Panc1 (cell line): ENCODE measurements at regions not wholly inside any gene's neighbourhood (a gene's known extent, or its start where the extent isn't known, plus 50 kb on each side); places are given as distances from the start of the nearest gene placed in this dataset.
"Not testable (repeated sequence)": the region's sequence is repeated elsewhere in the genome, so short reads cannot be mapped to it uniquely, and the experiment has no call there.

Source experiments
- ATAC-seq: fragments of 200-7000 bp; cut with Tn5 transposase; 2 replicates; pipeline ENCODE4 v1.9.1; 2020; ENCODE audit warnings: mild to moderate bottlenecking, moderate library complexity
- BruUV-seq: library from RNA; stranded (reverse); fragments of 400-500 nt; replicated peaks from 2 replicates; lab custom pipeline; 2021; lab: Mats Ljungman, UMichigan
- CTCF ChIA-PET: fragments of 300-600 bp; sonication (Branson Sonifier 250); formaldehyde crosslinking; loops from one replicate; lab custom pipeline; 2022; ENCODE audit warnings: antibody characterized with exemption; lab: Charles Lee
- POLR2A ChIA-PET: fragments of 300-600 bp; sonication (Branson Sonifier 250); formaldehyde crosslinking; loops from one replicate; lab custom pipeline; 2022; ENCODE audit warnings: antibody characterized with exemption; lab: Charles Lee
- DNase-seq: peaks from one replicate; pipeline ENCODE4 v3.0.0-alpha.2; 2010; ENCODE audit warnings: low read depth, low spot score
- H3K27ac ChIP-seq: 2 replicates; pipeline ENCODE4 v1.5.1; 2011; ENCODE audit warnings: mild to moderate bottlenecking, low read length, inconsistent platforms
- H3K27me3 ChIP-seq: fragments of 200-500 bp; sonication (Bioruptor generic); 2 replicates; pipeline ENCODE4 v1.6.0; 2014; ENCODE audit warnings: low read length, inconsistent platforms; ENCODE audit not compliant: control insufficient read depth, insufficient read depth
- H3K36me3 ChIP-seq: fragments of 200-500 bp; sonication (Bioruptor generic); 2 replicates; pipeline ENCODE4 v1.5.1; 2014; ENCODE audit warnings: inconsistent platforms, mild to moderate bottlenecking, low read length, moderate library complexity; ENCODE audit not compliant: control insufficient read depth, insufficient read depth
- H3K4me1 ChIP-seq: 2 replicates; pipeline ENCODE4 v1.5.1; 2011; ENCODE audit warnings: inconsistent platforms, mild to moderate bottlenecking, low read length, moderate library complexity; ENCODE audit not compliant: control insufficient read depth, insufficient read depth
- H3K4me3 ChIP-seq, 2 experiments: 2 replicates each; pipeline ENCODE4 v1.5.1; 2011 to 2012; ENCODE audit warnings: low read depth in 2 of 2, low read length in 2 of 2, mild to moderate bottlenecking in 2 of 2, inconsistent platforms in 1 of 2, moderate library complexity in 1 of 2
- H3K9me3 ChIP-seq: fragments of 200-500 bp; sonication (Bioruptor generic); 2 replicates; pipeline ENCODE4 v1.5.1; 2014; ENCODE audit warnings: low read depth, mild to moderate bottlenecking, inconsistent platforms, low read length, moderate library complexity; ENCODE audit not compliant: control insufficient read depth, insufficient read depth
- CTCF ChIP-seq: fragments of 450-650 bp; IDR thresholded peaks from 2 replicates; pipeline ENCODE4 v1.5.1; 2017; ENCODE audit warnings: mild to moderate bottlenecking
- POLR2AphosphoS5 ChIP-seq: IDR thresholded peaks from 2 replicates; pipeline ENCODE4 v1.6.1; 2012; ENCODE audit warnings: mild to moderate bottlenecking, low read depth, low read length, moderate library complexity
- REST ChIP-seq, 2 experiments: IDR thresholded peaks; 2 replicates each; pipeline ENCODE4 v1.6.1; 2011 to 2012; ENCODE audit warnings: low read depth in 2 of 2, control low read depth in 1 of 2, low read length in 1 of 2, mild to moderate bottlenecking in 1 of 2, moderate library complexity in 1 of 2; ENCODE audit not compliant: insufficient read depth in 1 of 2
- SIN3A ChIP-seq: IDR thresholded peaks from 2 replicates; pipeline ENCODE4 v1.6.1; 2012; ENCODE audit warnings: low read depth, mild to moderate bottlenecking, low read length, moderate library complexity, borderline replicate concordance; ENCODE audit not compliant: insufficient read depth
- TCF7L2 ChIP-seq: IDR thresholded peaks from 2 replicates; pipeline ENCODE4 v1.6.1; 2011; ENCODE audit warnings: mild to moderate bottlenecking, low read depth, low read length, inconsistent platforms
- in situ Hi-C: cut with HindIII; loops from 2 replicates; pipeline ENCODE4 v1.10.0; 2016; ENCODE audit warnings: low sequenced_read_pairs, low pct_unique_long_range_greater_than_20kb
- intact Hi-C: fragments of 100-400 bp; cut with micrococcal nuclease; formaldehyde crosslinking; loops from one replicate; pipeline ENCODE4 v1.10.0; 2022; ENCODE audit not compliant: unreplicated experiment

- Histone ChIP-seq H3K27ac (no peak overlapping the region), H3K36me3 (no peaks in the 10 kb centered on the region), H3K4me3 (no peak overlapping the region), H3K9me3 (no peaks in the 10 kb centered on the region), H3K4me1 (no peaks in the 10 kb centered on the region), H3K27me3 (no peaks in the 10 kb centered on the region)
- no TSS peak for BruUV-seq
- intact Hi-C loops (no loop called here), in situ Hi-C loops (no loop called here)
- no peak for ATAC-seq
- ChIA-PET CTCF (no interaction called here), POLR2A (no interaction called here)
- no peak for DNase-seq
- no peak for TF ChIP-seq SIN3A
- no peak for TF ChIP-seq REST (IDR thresholded peaks at IDR 0.05; ENCODE audit: insufficient read depth in 1 of 2, low read depth in 2 of 2, low read length in 1 of 2)
- no peak for TF ChIP-seq POLR2AphosphoS5
- TF ChIP-seq TCF7L2 = no peak
- TF ChIP-seq CTCF = no peak
Measured at GRCh38 chr6:170056278-170056711, 234.6 kb downstream of the DLL1 start.

- intact Hi-C loops, H3K4me1 ChIP-seq, H3K27me3 ChIP-seq, DNase-seq, H3K27ac ChIP-seq, H3K9me3 ChIP-seq, in situ Hi-C loops, ATAC-seq, H3K4me3 ChIP-seq, H3K36me3 ChIP-seq, POLR2A ChIA-PET, CTCF ChIA-PET, BruUV-seq: not testable (repeated sequence)
Measured at GRCh38 chr6:170055797-170056196, 235.1 kb downstream of the DLL1 start.

- DNase-seq = no peak
- no peak for TF ChIP-seq SIN3A
- TF ChIP-seq POLR2AphosphoS5 = no peak
- in situ Hi-C loops = no loop called here
Measured at GRCh38 chr6:170053966-170054661, 236.8 kb downstream of the DLL1 start.

More at GRCh38 chr6:170053966-170054661, 236.8 kb downstream of the DLL1 start:
- H3K4me3 ChIP-seq = no peak overlapping the region
- H3K27ac ChIP-seq = no peak overlapping the region
- no peak for ATAC-seq
- no peaks in the 10 kb centered on the region for H3K9me3 ChIP-seq
- intact Hi-C loops = no loop called here
- H3K27me3 ChIP-seq = no peaks in the 10 kb centered on the region; the same call in 1 of the 2 replicates
- ChIA-PET POLR2A (no interaction called here), CTCF (no interaction called here)
- no peaks in the 10 kb centered on the region for H3K4me1 ChIP-seq
- no TSS peak for BruUV-seq
- H3K36me3 ChIP-seq = no peaks in the 10 kb centered on the region
